H9 (cell line): ENCODE measurements at regions not wholly inside any gene's neighbourhood (a gene's known extent, or its start where the extent isn't known, plus 50 kb on each side); places are given as distances from the start of the nearest gene placed in this dataset.

ENCODE experiments used
- DNase-seq: peaks from one replicate; pipeline ENCODE4 v3.0.0-alpha.2; 2017
- H2AFZ ChIP-seq: one replicate; pipeline ENCODE4 v1.6.1; 2013; ENCODE audit warnings: mild to moderate bottlenecking, low read length, control low read depth, moderate library complexity
- H2AK5ac ChIP-seq: 2 replicates; pipeline ENCODE4 v1.6.1; 2013; ENCODE audit warnings: low read length, control low read depth, mixed read lengths; ENCODE audit not compliant: insufficient read length
- H2BK120ac ChIP-seq: one replicate; pipeline ENCODE4 v1.6.1; 2013; ENCODE audit warnings: low read depth, mild to moderate bottlenecking, low read length, control low read depth, inconsistent platforms; ENCODE audit not compliant: poor library complexity, severe bottlenecking
- H2BK12ac ChIP-seq: 2 replicates; pipeline ENCODE4 v1.6.1; 2013; ENCODE audit warnings: low read length, control low read depth, mixed read lengths, low read depth; ENCODE audit not compliant: insufficient read length
- H2BK15ac ChIP-seq: 2 replicates; pipeline ENCODE4 v1.6.1; 2013; ENCODE audit warnings: low read depth, low read length, control low read depth
- H2BK20ac ChIP-seq: one replicate; pipeline ENCODE4 v1.6.1; 2013; ENCODE audit warnings: low read depth, mild to moderate bottlenecking, low read length, control low read depth, inconsistent platforms; ENCODE audit not compliant: poor library complexity, severe bottlenecking
- H2BK5ac ChIP-seq: 2 replicates; pipeline ENCODE4 v1.6.1; 2013; ENCODE audit warnings: low read length, control low read depth, mixed read lengths; ENCODE audit not compliant: insufficient read length
- H3K14ac ChIP-seq: 2 replicates; pipeline ENCODE4 v1.6.1; 2013; ENCODE audit warnings: low read length, control low read depth; ENCODE audit not compliant: insufficient read depth
- H3K18ac ChIP-seq: 2 replicates; pipeline ENCODE4 v1.6.1; 2013; ENCODE audit warnings: low read depth, mild to moderate bottlenecking, mixed read lengths, low read length, control low read depth; ENCODE audit not compliant: insufficient read length
- H3K23ac ChIP-seq: 2 replicates; pipeline ENCODE4 v1.6.1; 2013; ENCODE audit warnings: low read length, control low read depth, mixed read lengths, low read depth; ENCODE audit not compliant: insufficient read length
- H3K23me2 ChIP-seq: 2 replicates; pipeline ENCODE4 v1.6.1; 2013; ENCODE audit warnings: low read depth, mild to moderate bottlenecking, mixed read lengths, low read length, control low read depth; ENCODE audit not compliant: insufficient read length, poor library complexity, severe bottlenecking
- H3K27ac ChIP-seq: 2 replicates; pipeline ENCODE4 v1.5.1; 2013; ENCODE audit warnings: low read length, control low read depth, mixed read lengths, low read depth; ENCODE audit not compliant: insufficient read length
- H3K27me3 ChIP-seq: 2 replicates; pipeline ENCODE4 v1.6.1; 2013; ENCODE audit warnings: low read length, control low read depth, inconsistent platforms; ENCODE audit not compliant: insufficient read depth
- H3K4ac ChIP-seq: 2 replicates; pipeline ENCODE4 v1.6.1; 2013; ENCODE audit warnings: low read depth, mild to moderate bottlenecking, control low read depth, inconsistent platforms, low read length, moderate library complexity
- H3K4me1 ChIP-seq: 2 replicates; pipeline ENCODE4 v1.6.1; 2013; ENCODE audit warnings: low read length, control low read depth, inconsistent platforms; ENCODE audit not compliant: insufficient read depth
- H3K4me2 ChIP-seq: 2 replicates; pipeline ENCODE4 v1.6.1; 2013; ENCODE audit warnings: low read length, control low read depth, mixed read lengths; ENCODE audit not compliant: insufficient read length, insufficient read depth
- H3K56ac ChIP-seq: 2 replicates; pipeline ENCODE4 v1.6.1; 2013; ENCODE audit warnings: low read depth, mild to moderate bottlenecking, mixed read lengths, low read length, control low read depth; ENCODE audit not compliant: insufficient read length
- H3K79me1 ChIP-seq: 2 replicates; pipeline ENCODE4 v1.6.1; 2013; ENCODE audit warnings: low read depth, mild to moderate bottlenecking, moderate library complexity, low read length, control low read depth, inconsistent platforms; ENCODE audit not compliant: insufficient read depth, poor library complexity, severe bottlenecking
- H3K79me2 ChIP-seq: 2 replicates; pipeline ENCODE4 v1.6.1; 2013; ENCODE audit warnings: low read length, control low read depth, inconsistent platforms; ENCODE audit not compliant: insufficient read depth
- H3K9ac ChIP-seq: 2 replicates; pipeline ENCODE4 v1.6.1; 2013; ENCODE audit warnings: low read length, control low read depth, mixed read lengths; ENCODE audit not compliant: insufficient read length; ENCODE audit errors: extremely low read depth
- H3K9me3 ChIP-seq: one replicate; pipeline ENCODE4 v1.6.1; 2013; ENCODE audit warnings: low read depth, low read length, inconsistent platforms; ENCODE audit not compliant: control insufficient read depth
- H3T11ph ChIP-seq: one replicate; pipeline ENCODE4 v1.6.1; 2013; ENCODE audit warnings: mild to moderate bottlenecking, low read length, control low read depth, inconsistent platforms
- H4K20me1 ChIP-seq: one replicate; pipeline ENCODE4 v1.6.1; 2013; ENCODE audit not compliant: control insufficient read depth, insufficient read length, insufficient read depth
- H4K5ac ChIP-seq: 2 replicates; pipeline ENCODE4 v1.6.1; 2013; ENCODE audit warnings: low read depth, mild to moderate bottlenecking, mixed read lengths, low read length, control low read depth; ENCODE audit not compliant: insufficient read length
- H4K8ac ChIP-seq: replicated peaks from 2 replicates; pipeline ENCODE4 v1.6.1; 2013; ENCODE audit warnings: low read length, control low read depth, mixed read lengths, low read depth; ENCODE audit not compliant: insufficient read length
- H4K91ac ChIP-seq: 2 replicates; pipeline ENCODE4 v1.6.1; 2013; ENCODE audit warnings: low read depth, mild to moderate bottlenecking, moderate library complexity, mixed read lengths, low read length, control low read depth; ENCODE audit not compliant: insufficient read length
- H3K27ac Mint-ChIP-seq, 3 experiments: 2 replicates in 2 of 3; 3 replicates in 1 of 3; pipeline ENCODE4 v1.8.0; 2020 to 2021; ENCODE audit warnings: mixed read lengths in 3 of 3, mild to moderate bottlenecking in 1 of 3, moderate library complexity in 1 of 3
- H3K27me3 Mint-ChIP-seq: 2 replicates; pipeline ENCODE4 v1.8.0; 2021; ENCODE audit warnings: low read depth, mild to moderate bottlenecking, moderate library complexity, mixed read lengths
- H3K36me3 Mint-ChIP-seq, 3 experiments: 2 replicates in 2 of 3; 3 replicates in 1 of 3; pipeline ENCODE4 v1.8.0; 2020 to 2021; ENCODE audit warnings: low read depth in 3 of 3, mixed read lengths in 3 of 3; ENCODE audit not compliant: insufficient read depth in 1 of 3
- H3K4me1 Mint-ChIP-seq, 2 experiments: 2 replicates each; pipeline ENCODE4 v1.8.0; 2020; ENCODE audit warnings: mixed read lengths in 2 of 2
- H3K4me3 Mint-ChIP-seq, 2 experiments: 2 replicates in 1 of 2; 3 replicates in 1 of 2; pipeline ENCODE4 v1.8.0; 2020 to 2021; ENCODE audit warnings: mild to moderate bottlenecking in 2 of 2, mixed read lengths in 2 of 2, moderate library complexity in 1 of 2
- H3K9me3 Mint-ChIP-seq, 2 experiments: 2 replicates in 1 of 2; 3 replicates in 1 of 2; pipeline ENCODE4 v1.8.0; 2020; ENCODE audit warnings: mild to moderate bottlenecking in 2 of 2, mixed read lengths in 2 of 2, moderate library complexity in 1 of 2
- CTCF ChIP-seq: fragments of 200-600 bp; sonication (generic); conservative IDR thresholded peaks from 3 replicates; pipeline ENCODE4 v1.8.0; 2021; ENCODE audit warnings: antibody characterized with exemption, mild to moderate bottlenecking

DNA sequence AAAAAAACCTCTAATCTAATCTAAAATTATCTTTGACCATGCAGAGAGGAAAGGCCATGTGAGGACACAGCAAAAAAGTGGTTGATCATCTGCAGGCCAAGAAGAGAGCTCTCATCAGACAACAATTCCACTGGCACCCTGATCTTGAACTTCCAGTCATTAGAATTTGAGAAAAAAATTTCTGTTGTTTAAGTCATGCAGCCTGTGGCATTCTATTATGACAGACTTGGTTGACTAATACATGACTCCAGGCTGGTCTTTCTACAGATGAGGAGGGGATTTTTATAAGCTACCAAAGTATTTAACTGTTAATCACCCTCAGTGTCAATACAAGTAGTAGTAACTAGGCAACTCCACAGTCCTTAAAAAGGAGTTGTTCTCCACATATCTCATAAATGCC, 358.5 kb upstream of the RGMB start:
- Histone ChIP-seq H4K5ac (no peak overlapping the region), H2AFZ (no peak overlapping the region), H2BK12ac (no peak overlapping the region), H3K9ac (no peak overlapping the region), H2BK5ac (no peak overlapping the region), H4K20me1 (no peaks in the 10 kb centered on the region), H3K27ac (no peak overlapping the region), H3K79me1 (no peaks in the 10 kb centered on the region), H4K91ac (no peak overlapping the region), H3K56ac (no peak overlapping the region), H3K4me2 (no peak overlapping the region), H3K14ac (no peak overlapping the region), H2BK15ac (no peak overlapping the region), H2BK120ac (no peak overlapping the region), H3K23ac (no peak overlapping the region), H3K4ac (no peak overlapping the region), H3K18ac (no peak overlapping the region), H3T11ph (no peak overlapping the region), H3K4me1 (no peaks in the 10 kb centered on the region), H3K27me3 (no peaks in the 10 kb centered on the region), H3K79me2 (no peaks in the 10 kb centered on the region), H3K9me3 (no peaks in the 10 kb centered on the region), H2BK20ac (no peak overlapping the region), H3K23me2 (no peaks in the 10 kb centered on the region), H4K8ac (no peak overlapping the region), H2AK5ac (no peak overlapping the region)
- Mint-ChIP-seq H3K4me1 (peaks cover 2 to 6% of the 10 kb centered on the region in 2 experiments; a peak in 3 of 4 replicates), H3K36me3 (no peaks in the 10 kb centered on the region), H3K27me3 (no peaks in the 10 kb centered on the region), H3K9me3 (no peaks in the 10 kb centered on the region), H3K4me3 (no peak overlapping the region), H3K27ac (no peak overlapping the region)
- no peak for DNase-seq
- no peak for TF ChIP-seq CTCF
